Retinal pigment epithelial cell (primary cell): ENCODE measurements at regions not wholly inside any gene's neighbourhood (a gene's known extent, or its start where the extent isn't known, plus 50 kb on each side); places are given as distances from the start of the nearest gene placed in this dataset.
A peak's percentile ranks its signal among the peaks of the same experiment; 100 is the strongest.
"Not testable (repeated sequence)": the region's sequence is repeated elsewhere in the genome, so short reads cannot be mapped to it uniquely, and the experiment has no call there.

Source experiments
- DNase-seq: peaks from one replicate; pipeline ENCODE4 v3.0.0-alpha.2; 2010; ENCODE audit warnings: low read depth
- H3K4me3 ChIP-seq: 2 replicates; pipeline ENCODE4 v1.5.1; 2011; ENCODE audit warnings: mild to moderate bottlenecking, low read length, control low read depth, moderate library complexity
- TF ChIP-seq, protein P1 (sequence below): conservative IDR thresholded peaks from 2 replicates; pipeline ENCODE4 v1.5.1; 2011; ENCODE audit warnings: low read depth, low read length, control low read depth, inconsistent platforms

DNA sequence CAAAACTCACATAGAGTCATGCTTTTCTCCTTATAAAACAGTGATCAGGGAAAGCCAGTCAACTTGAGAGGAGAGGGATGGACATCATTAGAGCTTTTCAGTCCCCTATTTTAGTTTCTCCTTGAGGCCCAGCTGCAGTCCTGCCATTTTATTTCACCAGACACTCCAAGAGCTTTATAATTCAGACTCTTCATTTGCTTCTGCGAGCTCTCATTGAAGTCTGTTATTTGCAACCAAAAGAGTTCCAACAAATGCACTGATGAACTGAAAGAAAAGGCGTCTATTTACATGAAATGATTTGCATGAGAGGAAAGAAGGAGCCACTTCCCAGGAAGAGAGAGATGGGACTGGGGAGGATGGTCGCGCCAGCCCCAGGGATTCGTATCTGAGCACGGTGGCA, 86.8 kb downstream of the NDUFA12 start:
- H3K4me3 ChIP-seq = no peak overlapping the region
- TF ChIP-seq, protein P1, sequence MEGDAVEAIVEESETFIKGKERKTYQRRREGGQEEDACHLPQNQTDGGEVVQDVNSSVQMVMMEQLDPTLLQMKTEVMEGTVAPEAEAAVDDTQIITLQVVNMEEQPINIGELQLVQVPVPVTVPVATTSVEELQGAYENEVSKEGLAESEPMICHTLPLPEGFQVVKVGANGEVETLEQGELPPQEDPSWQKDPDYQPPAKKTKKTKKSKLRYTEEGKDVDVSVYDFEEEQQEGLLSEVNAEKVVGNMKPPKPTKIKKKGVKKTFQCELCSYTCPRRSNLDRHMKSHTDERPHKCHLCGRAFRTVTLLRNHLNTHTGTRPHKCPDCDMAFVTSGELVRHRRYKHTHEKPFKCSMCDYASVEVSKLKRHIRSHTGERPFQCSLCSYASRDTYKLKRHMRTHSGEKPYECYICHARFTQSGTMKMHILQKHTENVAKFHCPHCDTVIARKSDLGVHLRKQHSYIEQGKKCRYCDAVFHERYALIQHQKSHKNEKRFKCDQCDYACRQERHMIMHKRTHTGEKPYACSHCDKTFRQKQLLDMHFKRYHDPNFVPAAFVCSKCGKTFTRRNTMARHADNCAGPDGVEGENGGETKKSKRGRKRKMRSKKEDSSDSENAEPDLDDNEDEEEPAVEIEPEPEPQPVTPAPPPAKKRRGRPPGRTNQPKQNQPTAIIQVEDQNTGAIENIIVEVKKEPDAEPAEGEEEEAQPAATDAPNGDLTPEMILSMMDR = no peak
- no peak for DNase-seq

DNA sequence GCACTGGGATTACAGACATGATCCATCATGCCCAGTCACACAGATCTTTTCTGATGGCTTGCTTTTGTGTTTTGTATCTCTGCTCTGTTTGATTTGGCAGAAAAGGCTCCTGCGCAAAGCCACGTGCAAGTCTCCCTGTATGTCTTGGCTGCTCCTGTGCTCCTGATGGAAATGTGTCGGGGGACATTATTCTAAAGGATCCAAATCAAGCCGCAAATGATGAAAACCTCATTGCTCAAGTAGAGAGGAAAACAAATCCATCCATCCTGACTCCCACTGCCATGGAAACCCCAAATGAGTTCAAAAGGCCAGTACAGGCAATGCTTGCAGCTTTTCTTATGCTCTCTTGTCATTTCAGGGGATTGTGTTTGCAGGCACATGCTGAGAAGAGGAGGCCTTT, 93.8 kb downstream of the NDUFA12 start:
- TF ChIP-seq, protein P1 = no peak
- DNase-seq = no peak
- no peak overlapping the region for H3K4me3 ChIP-seq

DNA sequence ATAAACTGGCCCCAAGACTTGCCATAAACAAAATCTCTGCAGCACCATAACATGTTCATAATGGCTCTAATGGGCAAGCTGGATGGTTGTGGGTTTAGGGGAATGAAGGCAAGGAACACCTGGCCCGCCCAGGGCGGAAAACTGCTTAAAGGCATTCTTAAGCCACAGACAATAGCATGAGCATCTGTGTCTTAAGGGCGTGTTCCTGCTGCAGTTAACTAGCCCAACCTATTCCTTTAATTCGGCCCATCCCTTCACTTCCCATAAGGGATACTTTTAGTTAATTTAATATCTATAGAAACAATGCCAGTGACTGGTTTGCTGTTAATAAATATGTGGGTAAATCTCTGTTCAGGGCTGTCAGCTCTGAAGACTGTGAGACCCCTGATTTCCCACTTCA, 97.7 kb downstream of the NDUFA12 start:
- not testable (repeated sequence) for DNase-seq, H3K4me3 ChIP-seq

DNA sequence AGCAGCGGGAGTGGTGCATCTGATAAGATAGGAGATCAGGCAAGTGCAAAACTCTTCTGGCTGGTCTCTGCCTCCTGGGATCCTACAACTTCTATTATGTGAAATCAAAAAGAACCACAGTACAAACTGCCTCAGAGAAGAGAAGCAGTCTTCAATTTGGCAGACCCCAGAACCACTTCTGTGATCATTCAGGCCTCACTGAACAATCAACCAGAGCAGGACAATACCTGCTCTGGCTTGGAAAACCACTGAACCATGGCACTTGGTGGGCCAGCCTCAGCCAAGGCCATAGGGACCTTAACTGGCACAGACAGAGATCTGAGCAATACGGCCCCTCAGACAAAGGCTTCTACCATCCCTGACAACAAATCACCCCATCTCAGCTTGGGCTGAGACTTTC, 103.0 kb downstream of the NDUFA12 start:
- TF ChIP-seq, protein P1 = no peak
- no peak for DNase-seq

DNA sequence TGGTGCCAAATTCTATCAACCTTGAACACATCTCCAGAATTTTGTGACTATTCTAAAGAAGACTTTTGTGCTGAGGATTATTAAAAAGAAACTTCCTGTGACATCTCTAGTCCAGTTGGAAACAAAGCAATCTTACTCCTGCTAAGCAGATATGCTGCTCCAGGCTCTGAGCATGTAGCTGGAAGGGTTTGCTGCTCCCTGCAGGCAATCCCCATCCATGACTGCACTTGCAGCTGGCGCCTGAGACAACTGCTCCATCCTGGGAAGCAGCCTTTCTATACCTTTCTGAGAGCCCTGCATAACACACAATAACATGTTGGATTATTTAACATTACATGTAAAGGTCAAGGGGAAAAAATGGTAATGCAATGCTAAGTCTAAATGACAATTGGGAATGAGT, 105.1 kb downstream of the NDUFA12 start:
- H3K4me3 ChIP-seq = no peak overlapping the region
- DNase-seq = no peak
- TF ChIP-seq, protein P1 = peak; percentile 39

More for the DNA sequence above, 103.0 kb downstream of the NDUFA12 start:
- H3K4me3 ChIP-seq = no peak overlapping the region

DNA sequence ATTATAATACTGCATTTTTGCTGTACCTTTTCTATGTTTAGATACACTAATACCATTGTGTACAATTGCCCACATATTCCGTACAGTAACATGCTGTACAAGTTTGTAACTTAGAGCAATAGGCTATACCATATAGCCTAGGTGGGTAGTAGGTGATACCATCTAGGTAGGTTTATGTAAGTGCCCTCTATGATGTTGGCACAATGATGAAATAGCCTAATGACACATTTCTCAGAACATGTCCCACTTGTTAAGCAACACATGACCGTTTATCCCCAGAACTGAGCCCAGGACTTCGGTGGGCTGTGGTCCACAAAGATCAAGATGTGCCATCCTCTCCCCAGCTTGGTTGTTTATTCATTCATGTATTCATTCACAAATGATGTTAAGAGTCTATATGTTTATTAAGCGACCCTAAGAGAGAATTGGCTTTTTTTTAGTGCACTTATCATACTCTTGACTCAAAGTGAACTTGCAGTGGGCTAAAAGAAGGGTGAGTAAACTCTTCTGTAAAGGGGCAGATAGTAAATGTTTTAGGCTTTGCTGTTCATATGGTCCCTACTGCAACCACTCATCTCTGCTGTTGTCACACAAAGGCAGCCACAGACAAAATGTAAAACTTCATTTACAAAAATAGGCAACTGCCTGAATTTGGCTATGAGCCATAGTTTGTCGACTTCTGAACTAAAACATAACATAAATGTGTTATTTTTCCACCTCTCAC, 110.8 kb downstream of the NDUFA12 start:
- H3K4me3 ChIP-seq = no peak overlapping the region
- TF ChIP-seq, protein P1 = no peak
- DNase-seq = no peak

DNA sequence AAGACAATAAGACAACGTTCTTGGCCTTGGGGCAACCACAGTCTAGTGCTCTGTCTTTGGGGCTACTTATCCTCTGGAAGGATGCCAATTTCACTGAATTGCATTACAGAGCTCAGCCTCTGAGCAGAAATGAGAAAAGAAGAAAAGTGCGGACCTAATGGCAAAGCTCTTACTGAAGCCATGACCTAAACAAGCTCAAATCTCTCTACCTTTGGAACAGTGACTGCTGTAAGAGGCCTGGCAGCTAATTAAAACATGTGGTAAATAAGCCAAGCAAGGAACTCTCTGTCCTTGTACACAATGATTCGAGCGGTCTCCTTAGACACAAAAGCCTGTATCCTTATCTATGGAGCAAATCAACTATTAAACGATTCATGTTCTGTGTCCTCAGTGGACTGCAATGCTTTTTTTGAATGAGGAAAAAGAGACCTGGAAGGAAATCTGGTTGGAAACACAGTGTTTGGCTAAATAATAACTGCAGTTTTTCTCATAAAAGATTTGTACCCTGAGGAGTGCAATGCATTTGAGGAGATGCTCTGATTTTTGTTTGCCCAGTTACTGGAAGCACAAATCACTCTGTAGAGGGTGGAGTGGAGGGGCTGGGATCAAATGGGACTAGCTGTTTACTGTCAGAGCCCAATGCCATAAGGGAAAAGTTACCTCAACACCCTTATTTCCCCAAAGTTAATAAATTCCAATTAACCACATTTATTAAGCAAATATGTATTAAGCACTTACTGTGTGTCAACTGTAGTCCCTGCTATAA, 113.9 kb downstream of the NDUFA12 start:
- H3K4me3 ChIP-seq = no peak overlapping the region
- peak; percentile 22 for DNase-seq
- TF ChIP-seq, protein P1 = no peak
